H54 (cell line): ENCODE measurements at regions not wholly inside any gene's neighbourhood (a gene's known extent, or its start where the extent isn't known, plus 50 kb on each side); places are given as distances from the start of the nearest gene placed in this dataset.

Experiments used
- DNase-seq: peaks from one replicate; pipeline ENCODE4 v3.0.0; 2011; ENCODE audit warnings: low spot score, mixed read lengths; ENCODE audit not compliant: insufficient read length
- FAIRE-seq: peaks from 3 replicates; lab custom pipeline; 2011; peaks lifted over from hg19 to GRCh38; lab: Jason Lieb, UNC
- POLR2A ChIP-seq: IDR thresholded peaks from 2 replicates; pipeline ENCODE4 v1.6.1; 2011; ENCODE audit warnings: low read depth, mild to moderate bottlenecking, low read length

DNA sequence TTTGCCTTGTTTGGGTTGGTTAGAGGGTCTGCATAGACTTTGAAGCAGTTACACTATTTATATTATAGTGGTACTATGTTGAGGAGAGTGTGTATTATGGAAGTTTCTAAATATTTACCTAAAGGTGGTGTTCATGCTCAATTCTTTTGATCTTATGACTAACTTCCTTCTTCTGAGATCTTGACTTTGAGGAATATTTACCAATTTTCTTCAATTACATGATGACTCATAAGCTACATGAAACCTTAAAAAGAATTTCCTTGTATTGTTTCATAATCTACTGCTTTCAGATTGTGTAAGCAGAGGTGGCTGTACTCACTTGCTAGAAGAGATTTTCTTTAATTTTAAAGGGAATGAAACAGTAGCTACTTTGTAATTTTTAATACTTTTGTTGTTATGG is 276.1 kb downstream of the TAF11L14 start:
- no peak for DNase-seq

DNA sequence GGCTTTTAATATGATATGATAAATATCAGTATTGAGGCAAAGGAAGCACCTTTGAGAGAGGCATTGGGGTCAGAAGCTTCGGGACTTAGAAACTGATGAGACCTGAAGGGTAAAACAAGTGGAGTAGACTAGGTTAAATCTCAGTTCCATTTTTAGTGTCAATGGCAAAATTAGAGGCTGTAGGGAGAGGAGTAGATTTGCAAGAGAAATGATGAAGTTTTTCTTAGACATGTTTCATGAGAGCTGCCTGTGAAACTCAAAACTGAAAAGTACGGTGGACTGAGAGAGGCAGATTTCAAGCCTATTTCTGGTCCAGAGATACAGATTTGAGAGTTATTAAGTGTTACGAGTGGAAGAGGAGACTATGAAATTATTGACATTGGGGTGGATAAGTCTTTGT is 278.5 kb downstream of the TAF11L14 start:
- DNase-seq (no peak), FAIRE-seq (no peak)
- TF ChIP-seq POLR2A, result no peak

More for the DNA sequence above, 276.1 kb downstream of the TAF11L14 start:
- no peak for TF ChIP-seq POLR2A
- no peak for FAIRE-seq

DNA sequence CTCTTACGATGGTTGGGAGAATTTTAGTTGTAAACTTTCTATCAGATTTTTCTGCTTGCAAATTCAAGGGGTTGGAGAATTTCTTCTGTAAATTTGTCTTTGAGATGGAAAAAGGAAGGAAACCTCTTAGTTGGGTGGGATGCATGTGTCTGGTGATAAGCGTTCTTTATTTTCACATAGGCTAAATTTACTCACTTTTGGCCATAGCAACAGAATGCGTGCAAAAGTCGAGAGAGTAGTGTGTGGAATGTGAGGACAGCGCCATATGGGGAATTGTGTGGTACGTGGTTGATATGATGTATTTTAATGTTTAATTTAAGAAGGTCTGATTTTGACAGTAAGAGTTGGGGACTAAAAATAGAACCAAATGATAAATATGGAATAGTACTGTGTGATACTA is 282.2 kb downstream of the TAF11L14 start:
- FAIRE-seq, result no peak
- TF ChIP-seq POLR2A, result no peak
- DNase-seq, result no peak

DNA sequence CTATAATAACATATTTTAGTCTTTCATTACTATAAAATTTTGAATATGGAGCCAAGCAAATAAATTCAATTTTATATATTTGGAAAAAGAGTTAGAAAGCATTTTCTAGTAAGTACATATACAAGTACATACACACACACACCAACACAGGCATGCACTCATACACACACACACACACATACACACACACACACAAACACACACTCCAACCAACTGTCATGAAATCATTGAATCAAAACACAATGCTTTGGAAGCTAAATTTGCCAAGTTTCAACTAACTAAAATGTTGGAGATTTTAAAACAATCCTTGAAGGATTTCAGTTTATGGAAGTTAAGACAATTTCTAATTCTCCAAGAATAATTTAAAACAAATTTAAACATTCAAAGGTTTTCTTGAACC is 283.2 kb downstream of the TAF11L14 start:
- no peak for DNase-seq
- no peak for FAIRE-seq
- no peak for TF ChIP-seq POLR2A

DNA sequence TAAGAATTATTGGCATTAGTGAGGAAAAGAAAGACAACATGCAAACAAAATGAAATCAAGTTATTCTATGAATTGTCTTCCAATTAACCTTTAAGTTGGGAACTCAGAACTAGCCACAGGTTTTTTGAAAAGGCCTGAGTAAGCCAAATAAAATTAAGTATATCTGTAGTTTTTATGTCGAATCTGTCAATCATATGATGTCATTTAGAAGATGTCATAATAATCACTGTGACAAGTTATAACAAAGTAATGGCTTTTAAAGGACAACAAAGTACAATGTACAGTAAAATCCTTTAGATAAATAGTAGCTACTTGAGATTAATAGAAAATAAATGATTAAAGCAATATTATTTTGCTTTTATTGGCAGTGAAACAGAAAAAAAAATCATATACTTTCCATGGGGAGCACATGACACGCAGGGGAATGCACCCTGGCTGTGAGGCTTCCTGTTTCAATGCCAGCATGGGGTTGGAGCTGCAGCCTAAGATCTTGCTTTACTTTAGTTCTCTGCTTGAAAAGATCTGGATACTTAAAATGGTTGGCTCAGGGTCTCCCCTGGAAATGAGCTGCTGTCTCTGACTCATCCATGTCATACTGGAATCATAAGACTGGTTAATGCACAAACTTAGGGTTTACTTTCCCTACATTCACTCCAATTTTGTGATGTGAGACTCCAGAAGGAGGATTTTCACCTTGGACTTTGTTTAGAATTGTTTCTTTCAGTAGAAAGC is 284.3 kb downstream of the TAF11L14 start:
- DNase-seq (no peak), FAIRE-seq (no peak)
- no peak for TF ChIP-seq POLR2A

DNA sequence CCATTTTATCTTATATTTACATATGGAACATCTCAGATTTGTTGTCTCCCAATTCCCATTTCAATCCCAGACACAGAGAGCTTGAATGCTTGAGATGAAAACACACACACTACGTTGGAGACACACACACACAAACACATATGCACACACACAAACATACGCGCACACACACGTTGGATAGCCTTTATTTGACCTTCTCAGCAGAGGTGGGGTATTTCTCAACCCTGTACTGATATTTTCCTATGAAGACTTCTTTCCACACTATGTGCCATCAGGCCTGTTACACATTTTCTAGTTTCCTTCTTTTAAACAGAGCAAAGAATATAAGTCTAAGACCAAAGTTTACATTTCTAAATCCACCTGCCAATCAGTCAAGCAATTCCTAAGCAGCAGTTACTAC is 291.0 kb downstream of the TAF11L14 start:
- TF ChIP-seq POLR2A, result no peak
- FAIRE-seq, result no peak
- no peak for DNase-seq

DNA sequence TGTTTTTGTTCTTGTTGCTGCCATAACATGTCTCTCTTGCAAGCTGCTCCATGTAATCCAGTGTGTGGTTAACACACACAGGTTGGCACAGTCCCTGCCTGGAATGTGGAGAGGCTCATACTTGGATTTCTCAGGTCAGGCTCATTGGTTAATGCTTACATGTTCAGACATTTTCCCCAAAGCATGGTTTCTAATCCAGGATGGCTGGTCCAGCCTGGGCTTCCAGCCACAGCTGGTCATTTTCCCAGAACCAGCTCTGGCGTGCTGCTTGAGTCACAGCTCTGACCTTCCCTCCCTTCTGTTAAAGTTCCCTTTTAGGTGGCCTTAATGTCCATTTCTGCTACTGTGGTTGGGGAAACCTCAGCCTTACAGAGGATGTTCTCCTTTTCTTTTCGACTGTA is 294.3 kb downstream of the TAF11L14 start:
- FAIRE-seq, result no peak
- no peak for DNase-seq
- TF ChIP-seq POLR2A, result no peak

DNA sequence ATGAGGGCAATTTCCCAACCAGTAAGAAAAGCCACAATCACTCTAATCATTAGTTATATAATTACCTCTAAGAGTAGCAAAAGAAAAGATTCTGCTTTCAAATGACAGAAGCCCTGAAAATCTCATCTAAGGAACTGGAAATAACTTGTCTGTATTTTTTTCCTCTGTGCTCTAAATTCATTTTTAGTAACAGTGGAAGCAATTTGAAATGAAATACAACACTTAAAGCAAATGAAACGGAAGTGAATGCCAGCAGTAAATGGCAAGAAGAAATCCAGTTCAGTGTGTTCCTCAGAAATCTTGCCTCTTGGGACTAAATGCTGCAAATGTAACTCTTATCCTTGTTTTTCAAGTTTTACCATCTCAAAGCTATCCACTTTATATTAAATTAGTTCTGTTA is 294.9 kb downstream of the TAF11L14 start:
- FAIRE-seq (no peak), DNase-seq (no peak)
- no peak for TF ChIP-seq POLR2A

DNA sequence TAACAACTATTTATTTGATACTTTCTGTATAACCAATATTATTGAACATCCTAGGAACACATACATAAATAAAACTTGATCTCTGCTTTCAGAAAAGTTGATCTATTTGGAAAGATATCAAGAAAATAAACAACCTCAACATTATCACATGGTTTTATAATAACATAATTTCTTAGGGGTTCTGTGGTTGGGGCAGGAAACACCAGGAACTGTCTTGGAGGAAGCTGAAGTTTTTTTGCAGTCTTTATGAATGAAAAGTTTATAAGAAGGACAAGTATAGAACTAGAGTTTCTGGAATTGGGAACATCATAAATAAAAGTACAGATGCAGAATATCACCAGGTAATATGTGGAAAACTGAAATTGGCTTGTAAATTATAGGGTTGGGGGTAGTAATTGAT is 296.1 kb downstream of the TAF11L14 start:
- TF ChIP-seq POLR2A, result no peak
- FAIRE-seq (no peak), DNase-seq (no peak)

DNA sequence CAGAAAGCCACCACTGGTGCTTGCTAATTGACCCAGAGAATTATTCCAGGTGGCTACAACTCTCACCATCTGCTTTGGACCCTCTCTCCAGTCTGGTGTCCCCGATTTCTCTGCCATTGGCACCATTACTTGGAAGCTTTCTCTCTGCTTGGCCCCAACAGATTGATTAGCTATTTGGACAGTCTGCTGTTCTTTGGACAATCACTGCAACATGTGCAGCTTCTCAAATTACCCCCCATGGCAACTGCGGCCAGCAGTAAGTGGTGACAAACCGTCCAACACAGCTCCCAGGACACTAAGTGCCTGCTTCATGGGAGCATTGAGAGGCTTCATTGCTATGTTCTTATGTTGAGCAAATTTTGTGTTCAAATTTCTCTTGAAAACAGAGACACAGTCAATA is 309.8 kb downstream of the TAF11L14 start:
- FAIRE-seq, result no peak
- DNase-seq, result no peak
- TF ChIP-seq POLR2A, result no peak

DNA sequence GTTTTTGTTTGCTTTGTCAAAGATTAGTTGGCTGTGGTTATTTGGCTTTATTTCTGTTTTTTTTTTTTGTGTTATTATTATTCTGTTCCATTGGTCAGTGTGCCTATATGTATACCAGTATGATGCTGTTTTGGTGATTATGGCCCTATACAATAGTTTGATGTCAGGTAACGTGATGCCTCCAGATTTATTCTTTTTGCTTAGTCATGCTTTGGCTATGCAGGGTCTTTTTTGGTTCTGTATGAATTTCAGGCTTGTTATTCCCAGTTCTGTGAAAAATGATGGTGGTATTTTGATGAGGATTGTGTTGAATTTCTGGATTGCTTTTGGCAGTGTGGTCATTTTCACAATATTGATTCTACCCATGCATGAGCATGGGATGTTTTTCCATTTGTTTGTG is 312.8 kb downstream of the TAF11L14 start:
- DNase-seq, result no peak
- TF ChIP-seq POLR2A, result no peak
- FAIRE-seq, result no peak

DNA sequence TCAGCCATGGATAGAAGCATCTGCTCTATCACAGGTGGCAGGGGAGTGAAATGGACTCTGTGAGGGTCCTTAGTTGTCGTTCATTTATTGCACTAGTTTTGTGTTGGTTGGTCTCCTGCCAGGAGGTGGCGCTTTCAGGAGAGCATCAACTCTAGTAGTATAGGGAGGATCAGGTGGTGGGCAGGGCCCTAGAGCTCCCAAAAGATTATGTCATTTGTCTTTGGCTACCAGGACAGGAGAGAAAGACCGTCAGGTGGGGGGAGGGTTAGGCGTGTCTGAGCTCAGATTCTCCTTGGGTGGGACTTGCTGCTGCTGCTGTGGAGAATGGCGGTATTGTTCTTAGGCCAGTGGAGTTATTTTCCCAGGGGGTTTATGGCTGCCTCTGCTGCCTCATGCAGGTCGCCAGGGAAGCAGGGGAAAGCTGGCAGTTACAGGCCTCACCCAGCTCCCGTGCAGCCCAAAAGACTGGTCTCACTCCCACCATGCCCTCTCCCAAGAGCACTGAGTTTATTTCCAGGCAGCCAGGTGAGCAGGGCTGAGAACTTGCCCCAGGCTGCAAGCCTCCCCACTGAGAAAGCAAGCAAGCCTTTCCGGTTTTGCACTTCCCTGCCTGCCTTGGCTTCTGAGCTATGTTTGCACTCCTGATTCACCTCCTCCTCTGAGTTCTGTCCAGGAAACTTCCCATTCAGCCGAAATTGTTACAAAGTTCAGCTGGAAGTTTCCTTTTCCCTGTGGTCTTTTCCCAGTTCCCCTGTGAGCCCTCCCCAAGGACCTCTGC is 317.3 kb downstream of the TAF11L14 start:
- FAIRE-seq (no peak), DNase-seq (no peak)
- TF ChIP-seq POLR2A, result no peak

DNA sequence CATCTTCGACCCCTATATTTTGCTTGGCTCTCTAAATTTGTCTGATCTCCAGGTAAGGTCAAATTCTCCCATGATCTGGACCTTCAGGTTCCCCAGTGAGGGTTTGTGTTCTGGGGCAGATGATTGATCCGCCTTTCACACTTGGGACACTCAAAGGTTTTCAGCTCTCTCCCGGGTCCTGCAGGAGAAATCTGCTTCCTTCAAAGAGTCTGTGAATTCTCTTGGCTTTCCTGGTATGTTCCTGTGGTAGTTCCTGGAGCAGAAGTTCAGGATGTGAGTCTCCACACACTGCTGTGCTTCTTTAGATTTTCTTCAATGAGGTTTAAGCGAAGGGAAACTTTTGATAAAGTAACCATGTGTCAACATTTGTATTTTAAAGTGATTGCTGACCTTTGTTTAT is 318.0 kb downstream of the TAF11L14 start:
- no peak for DNase-seq
- no peak for FAIRE-seq
- no peak for TF ChIP-seq POLR2A

DNA sequence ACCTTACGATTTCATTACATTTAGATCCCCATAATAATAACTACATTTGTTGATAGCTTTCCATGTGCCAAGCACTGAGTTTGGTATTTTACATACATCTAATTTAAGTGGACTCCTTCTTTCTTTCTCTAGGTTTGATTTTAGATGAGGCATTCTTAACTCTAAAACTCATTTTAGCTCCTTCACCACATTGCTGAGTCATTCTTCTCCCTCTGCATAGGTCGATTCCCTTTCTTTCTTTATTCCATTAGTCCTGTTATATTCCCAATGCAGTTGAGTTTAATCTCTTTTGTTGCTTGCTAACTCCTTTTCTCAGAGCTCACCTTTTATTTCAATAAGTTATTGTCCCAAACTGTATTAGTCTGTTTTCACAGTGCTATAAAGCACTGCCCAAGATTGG is 329.8 kb downstream of the TAF11L14 start:
- FAIRE-seq (no peak), DNase-seq (no peak)
- no peak for TF ChIP-seq POLR2A
